CD4-positive, alpha-beta T cell treated with Interleukin-12 subunit alpha and Interleukin-12 subunit beta, for 1 hour (primary cell): ENCODE measurements at regions not wholly inside any gene's neighbourhood (a gene's known extent, or its start where the extent isn't known, plus 50 kb on each side); places are given as distances from the start of the nearest gene placed in this dataset.

Experiments
- DNase-seq: peaks from one replicate; pipeline ENCODE4 v3.0.0-alpha.2; 2020

- no peak for DNase-seq
These were observed 219.0 kb upstream of the MEOX2 start for GRCh38 chr7:15905251-15906040.

- no peak for DNase-seq
These were observed 204.8 kb upstream of the MEOX2 start for GRCh38 chr7:15891151-15891881.

DNA sequence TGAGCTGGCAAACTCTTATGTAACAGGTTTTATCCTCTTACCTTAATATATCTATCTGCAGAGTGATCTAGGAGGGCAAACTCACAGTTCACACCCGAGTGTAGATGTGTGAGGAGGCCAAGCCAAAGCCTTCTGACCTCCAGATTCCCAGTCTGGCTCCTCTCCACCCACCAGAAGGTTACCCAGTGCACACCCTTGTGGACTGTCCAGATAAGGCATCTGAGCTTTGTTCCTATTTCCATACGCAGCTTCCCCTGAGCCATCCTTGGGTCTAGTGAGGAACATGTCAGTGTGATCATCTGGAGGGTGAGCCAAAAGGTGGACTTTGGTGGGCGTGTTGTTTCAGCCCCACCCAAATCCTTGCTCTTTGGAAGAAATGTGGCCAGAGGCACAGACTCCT lies 203.0 kb upstream of the MEOX2 start:
- DNase-seq: no peak

GRCh38 chr7:15888090-15888489 lies 201.6 kb upstream of the MEOX2 start:
- DNase-seq: no peak

DNA sequence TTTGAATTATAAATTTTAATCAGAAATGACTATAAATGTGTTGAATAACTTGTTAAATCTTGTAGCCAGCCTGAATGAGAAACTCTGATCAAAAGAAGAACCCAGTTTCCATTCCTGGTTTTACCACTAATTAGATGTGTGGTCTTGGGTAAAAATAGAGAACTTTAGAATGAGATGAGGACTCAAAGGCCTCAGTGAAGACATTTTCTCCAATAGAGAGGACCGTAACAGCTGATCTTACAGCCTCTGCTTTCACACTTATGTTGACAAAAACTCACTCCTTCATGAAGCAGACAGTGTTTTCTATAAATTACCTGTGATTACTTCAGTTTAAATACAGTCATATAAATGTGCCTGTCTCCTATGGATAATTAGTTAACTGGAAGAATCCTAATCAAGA lies 200.1 kb upstream of the MEOX2 start:
- DNase-seq: no peak

GRCh38 chr7:15885678-15886077 lies 199.2 kb upstream of the MEOX2 start:
- DNase-seq: no peak

DNA sequence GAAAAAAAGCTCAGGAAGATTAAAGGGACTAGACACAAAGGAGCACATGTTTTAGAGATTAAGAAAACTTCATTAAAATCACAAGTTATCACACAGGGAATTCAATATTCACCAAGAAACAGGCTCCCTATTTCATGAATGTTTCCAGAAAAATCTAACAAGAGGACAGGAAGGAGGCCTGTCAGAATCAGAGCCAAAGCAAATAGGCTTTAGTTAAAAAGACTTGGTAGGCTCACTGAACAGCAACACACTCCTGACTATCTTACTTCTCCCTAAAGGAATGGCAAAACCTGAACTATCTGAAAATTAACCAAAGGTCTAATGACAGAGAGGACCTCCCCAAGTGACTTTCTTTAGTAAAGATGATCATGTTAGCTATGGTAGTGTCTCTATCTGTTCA lies 188.3 kb upstream of the MEOX2 start:
- DNase-seq: no peak

DNA sequence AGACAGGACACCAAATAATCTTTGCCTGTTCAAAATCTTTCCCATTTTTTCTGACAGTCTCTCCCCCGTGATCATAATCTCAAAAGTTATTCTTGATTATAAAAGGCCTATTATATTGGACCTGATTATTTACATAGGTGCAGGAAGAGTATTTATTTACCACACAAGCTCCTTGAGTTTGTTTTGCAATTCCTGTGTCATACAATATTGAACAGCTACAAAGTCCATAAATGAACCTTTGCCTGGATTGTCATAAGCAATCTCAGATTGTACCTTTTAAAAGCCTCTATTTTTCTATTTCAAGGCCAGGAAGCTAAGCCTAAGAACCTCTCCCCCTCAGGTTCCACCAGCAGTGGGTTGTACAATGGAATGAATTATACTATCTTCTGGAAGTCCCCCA lies 183.9 kb upstream of the MEOX2 start:
- DNase-seq: no peak

DNA sequence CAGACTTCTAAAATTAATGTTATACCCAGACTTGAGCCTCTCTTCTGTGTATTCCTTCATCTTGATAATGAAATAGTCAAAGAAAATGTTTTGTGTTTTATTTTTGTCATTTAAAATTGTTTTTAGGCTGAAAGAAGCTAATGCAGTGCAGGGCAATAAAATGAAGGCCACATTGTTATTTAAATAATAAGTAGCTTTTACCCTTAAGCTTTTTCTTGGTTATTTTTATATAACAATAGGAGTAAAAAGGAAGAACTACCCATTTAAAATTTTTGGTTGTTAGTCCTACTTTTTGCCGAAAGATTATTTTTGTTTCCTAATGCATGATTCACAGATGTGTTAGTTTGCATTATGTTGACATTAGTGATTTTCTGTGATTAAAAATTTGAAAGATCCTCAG lies 181.0 kb upstream of the MEOX2 start:
- no peak for DNase-seq

DNA sequence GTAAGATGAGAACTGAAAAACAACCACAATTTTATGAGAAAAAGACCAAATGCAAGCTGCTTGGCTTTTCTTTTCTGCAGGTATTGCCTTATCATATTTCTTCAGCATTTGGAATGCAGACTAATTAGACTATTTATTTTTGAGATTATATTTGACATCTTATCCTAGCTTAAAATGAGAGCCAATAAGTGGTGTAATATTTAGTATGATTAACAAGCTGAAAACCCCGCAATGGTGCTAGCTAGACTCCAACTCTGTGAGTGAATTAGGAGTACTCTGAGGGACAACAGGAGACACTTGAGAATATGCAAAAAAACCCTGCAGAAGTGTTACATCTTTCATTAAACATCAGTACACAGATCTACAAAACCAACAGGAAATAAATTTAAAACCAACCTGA lies 180.3 kb upstream of the MEOX2 start:
- DNase-seq: no peak

- DNase-seq: no peak
These were observed 178.1 kb upstream of the MEOX2 start for GRCh38 chr7:15864626-15864991.

DNA sequence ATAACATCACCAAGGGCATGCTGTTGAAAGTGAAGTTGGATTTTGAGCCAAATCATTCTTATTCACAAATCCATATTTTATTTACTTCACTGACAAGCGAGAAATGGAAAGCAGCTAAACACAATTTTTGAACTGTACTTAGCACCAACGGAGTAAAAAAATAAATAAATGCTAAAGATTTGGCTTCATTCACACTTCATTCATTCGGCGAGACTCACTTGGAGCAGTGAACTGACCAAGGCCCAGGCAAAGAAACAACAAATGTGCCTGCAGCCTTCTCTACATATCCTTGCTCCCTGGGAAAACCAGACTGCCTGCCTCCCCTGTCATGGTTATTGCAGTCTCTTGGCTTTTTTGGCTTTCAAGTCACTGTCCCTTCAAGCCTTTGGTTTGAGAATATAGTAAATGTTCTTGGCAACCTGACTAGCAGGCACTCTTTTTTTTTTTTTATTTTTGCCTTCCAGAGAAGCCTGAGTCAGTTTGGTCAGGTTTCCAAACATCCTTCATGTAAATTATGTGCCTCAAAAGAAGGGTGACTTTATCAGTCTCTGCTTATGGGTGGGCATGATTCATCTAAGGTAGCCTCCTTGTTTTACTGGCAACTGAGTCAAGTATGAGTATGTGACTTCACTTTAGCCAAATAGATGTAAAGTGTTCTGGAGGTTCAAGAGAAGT lies 177.6 kb upstream of the MEOX2 start:
- no peak for DNase-seq

DNA sequence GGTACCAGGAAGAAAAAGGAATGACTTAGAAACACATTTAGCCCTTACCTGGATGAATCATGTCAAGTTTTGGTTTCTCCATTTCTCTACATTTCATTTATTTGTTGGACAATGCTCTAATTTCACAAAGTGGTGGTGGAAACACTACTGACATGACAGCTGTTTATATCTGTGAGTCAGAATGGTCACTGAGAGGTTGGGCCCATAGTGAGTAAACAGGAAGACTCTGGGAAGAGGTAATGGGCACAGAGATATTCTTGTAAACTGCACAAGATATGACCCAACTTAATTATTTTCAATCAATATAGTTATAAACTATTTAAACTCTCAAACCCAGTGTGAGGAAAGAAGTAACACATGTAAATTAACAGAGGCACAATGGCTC lies 176.3 kb upstream of the MEOX2 start:
- no peak for DNase-seq

GRCh38 chr7:15862016-15862780 lies 175.7 kb upstream of the MEOX2 start:
- DNase-seq: no peak

DNA sequence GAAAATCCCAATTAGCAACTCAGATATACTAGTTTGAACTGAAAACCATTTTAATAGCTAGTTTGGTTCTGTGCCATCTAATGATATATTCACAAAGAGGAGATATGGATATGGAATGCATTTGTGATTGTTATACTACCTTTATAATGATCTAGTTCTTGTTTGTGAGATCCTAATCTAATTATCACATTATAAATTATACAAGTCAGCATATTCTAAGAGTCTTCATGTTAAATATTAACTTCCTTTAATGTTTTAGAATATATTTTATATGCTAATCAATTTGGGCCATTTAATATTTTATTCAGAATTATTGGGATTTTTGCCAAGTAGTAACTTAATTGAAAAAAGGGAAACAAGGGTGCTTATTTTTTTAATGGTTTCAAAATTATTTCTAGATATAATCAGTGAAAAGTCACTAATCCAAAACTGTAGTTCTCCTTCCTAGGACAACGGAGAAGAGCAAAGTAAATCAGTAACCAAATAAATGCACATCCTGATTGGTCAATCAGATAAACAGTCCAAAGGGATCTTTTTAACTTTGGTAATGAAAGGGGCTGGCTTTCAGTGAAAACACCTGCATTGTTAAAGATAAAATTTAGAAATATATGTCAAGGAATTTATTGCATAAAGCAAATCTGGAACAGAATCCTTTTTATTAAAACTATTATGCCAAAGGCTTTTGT lies 173.9 kb upstream of the MEOX2 start:
- DNase-seq: no peak

GRCh38 chr7:15857026-15857425 lies 170.5 kb upstream of the MEOX2 start:
- DNase-seq: no peak

GRCh38 chr7:15856311-15856710 lies 169.8 kb upstream of the MEOX2 start:
- DNase-seq: no peak

DNA sequence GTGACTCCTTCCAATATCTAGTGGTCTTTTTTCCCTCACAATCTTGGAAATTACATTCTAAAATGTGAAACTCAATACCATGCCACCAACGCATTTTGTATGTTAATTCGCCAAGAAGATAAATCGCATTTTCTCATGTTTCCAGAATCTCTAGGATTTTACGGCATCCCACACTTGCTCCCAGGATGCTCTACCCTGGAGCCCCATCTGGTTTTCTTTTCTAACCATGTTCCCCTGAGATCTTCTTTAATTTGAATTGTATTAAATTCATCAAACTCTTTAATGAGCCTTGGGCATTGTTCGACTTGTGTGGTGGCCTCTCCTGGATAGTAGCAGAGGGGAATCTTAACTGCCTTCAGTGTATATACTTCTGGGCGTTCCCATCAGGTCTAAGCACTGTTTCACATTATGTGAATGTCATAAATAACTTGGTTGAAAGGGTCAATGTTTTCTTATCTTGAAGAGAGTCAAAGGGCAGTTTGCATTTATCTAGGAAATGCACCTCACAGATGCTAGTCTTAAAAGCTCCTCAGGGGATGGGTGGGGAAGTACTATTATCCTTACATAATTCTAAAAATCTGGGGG lies 169.1 kb upstream of the MEOX2 start:
- DNase-seq: no peak

DNA sequence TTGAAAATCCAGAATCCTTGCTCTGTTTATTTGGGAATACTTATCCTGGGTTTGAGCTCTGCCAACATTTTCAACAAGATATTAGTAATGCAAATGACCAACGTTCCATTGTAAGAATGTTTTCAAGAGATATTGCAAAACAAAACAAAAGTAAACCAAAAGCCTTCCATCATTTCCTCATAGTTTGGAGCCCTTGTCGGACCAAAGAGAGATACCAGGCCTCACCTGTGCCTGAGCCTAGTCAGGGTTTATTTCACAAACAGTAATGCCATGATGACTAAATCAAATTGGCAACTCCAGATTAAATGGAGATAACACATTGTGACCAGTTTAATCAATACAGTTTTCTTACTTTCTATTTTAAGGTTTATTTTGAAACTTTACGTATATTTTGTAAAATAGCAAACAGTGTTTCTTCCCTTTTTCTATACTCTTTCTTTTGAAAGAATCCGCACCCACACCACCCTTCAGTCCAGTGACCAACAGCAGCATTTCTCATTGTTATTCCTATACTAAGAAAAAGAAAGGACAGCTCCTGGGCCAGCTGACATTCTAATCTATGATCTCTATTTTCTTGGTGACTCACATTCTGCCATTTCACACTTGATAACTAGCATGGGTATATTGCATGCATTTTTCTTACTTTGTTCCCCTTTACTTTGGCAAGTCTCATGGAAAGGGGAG lies 168.5 kb upstream of the MEOX2 start:
- DNase-seq: no peak

- no peak for DNase-seq
These were observed 167.5 kb upstream of the MEOX2 start for GRCh38 chr7:15853832-15854470.

DNA sequence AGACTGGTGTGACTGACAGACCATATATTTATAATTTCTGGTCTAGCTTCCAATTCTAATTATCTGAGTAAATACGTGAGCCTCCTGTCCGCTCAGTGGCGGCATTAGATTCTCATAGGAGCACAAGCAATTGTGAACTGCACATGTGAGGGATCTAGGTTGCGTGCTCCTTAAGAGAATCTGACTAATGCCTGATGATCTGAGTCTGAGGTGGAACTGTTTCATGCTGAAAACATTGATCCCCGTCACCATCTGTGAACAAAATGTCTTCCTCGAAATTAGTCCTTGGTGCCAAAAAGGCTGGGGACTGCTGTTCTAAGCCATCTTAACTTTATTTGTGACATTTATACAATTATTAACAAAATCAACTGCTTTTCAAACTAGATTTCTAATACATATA lies 164.7 kb upstream of the MEOX2 start:
- no peak for DNase-seq
